Endothelial cell of umbilical vein (primary cell): ENCODE measurements at regions not wholly inside any gene's neighbourhood (a gene's known extent, or its start where the extent isn't known, plus 50 kb on each side); places are given as distances from the start of the nearest gene placed in this dataset.

Experiments used
- BruUV-seq: library from RNA; stranded (reverse); fragments of 400-500 nt; replicated peaks from 2 replicates; lab custom pipeline; 2021; lab: Mats Ljungman, UMichigan
- CTCF ChIA-PET: fragments of 300-600, 350-600 bp; sonication (Branson Sonifier 250); formaldehyde crosslinking; loops from one replicate; lab custom pipeline; 2021; ENCODE audit warnings: antibody characterized with exemption, inconsistent platforms; lab: Charles Lee
- POLR2A ChIA-PET: fragments of 300-600, 350-600 bp; sonication (Branson Sonifier 250); formaldehyde crosslinking; loops from one replicate; lab custom pipeline; 2021; ENCODE audit warnings: antibody characterized with exemption, inconsistent platforms; lab: Charles Lee
- DNase-seq: peaks from one replicate; pipeline ENCODE4 v3.0.0-alpha.2; 2011; ENCODE audit warnings: low read depth, low spot score
- FAIRE-seq: peaks from 2 replicates; lab custom pipeline; 2011; peaks lifted over from hg19 to GRCh38; lab: Jason Lieb, UNC
- H2AFZ ChIP-seq: 2 replicates; pipeline ENCODE4 v1.6.0; 2012; ENCODE audit warnings: low read depth, low read length, control low read depth, inconsistent platforms
- H3K27ac ChIP-seq: 2 replicates; pipeline ENCODE4 v1.5.1; 2011; ENCODE audit warnings: low read depth, mild to moderate bottlenecking, control low read depth, low read length, moderate library complexity; ENCODE audit not compliant: insufficient read depth
- H3K27me3 ChIP-seq, 2 experiments: 2 replicates each; pipeline versions ENCODE4 v1.6.0 to v1.6.1; 2011; ENCODE audit warnings: low read length in 2 of 2, mixed read lengths in 1 of 2; ENCODE audit not compliant: control insufficient read depth in 2 of 2, insufficient read depth in 2 of 2
- H3K36me3 ChIP-seq, 2 experiments: 2 replicates in 1 of 2; 3 replicates in 1 of 2; pipeline ENCODE4 v1.5.1; 2011; ENCODE audit warnings: low read length in 2 of 2, mild to moderate bottlenecking in 1 of 2, moderate library complexity in 1 of 2; ENCODE audit not compliant: control insufficient read depth in 2 of 2, insufficient read depth in 2 of 2; ENCODE audit errors: extremely low read depth in 1 of 2
- H3K4me1 ChIP-seq: 3 replicates; pipeline ENCODE4 v1.5.1; 2011; ENCODE audit warnings: mild to moderate bottlenecking, low read length; ENCODE audit not compliant: control insufficient read depth, insufficient read depth; ENCODE audit errors: extremely low read depth
- H3K4me2 ChIP-seq: 2 replicates; pipeline ENCODE4 v1.6.1; 2011; ENCODE audit warnings: low read length, control low read depth, mixed read lengths; ENCODE audit not compliant: insufficient read depth
- H3K4me3 ChIP-seq, 3 experiments: fragments of 200-600 bp in 1 of 3; sonication (generic), shearing (Covaris generic) in 1 of 3; replicated peaks in 1 of 3; 2 replicates each; pipeline ENCODE4 v1.5.1; 2011 to 2016; ENCODE audit warnings: control low read depth in 3 of 3, low read length in 3 of 3, mild to moderate bottlenecking in 2 of 3, inconsistent platforms in 1 of 3, low read depth in 1 of 3, moderate library complexity in 1 of 3; ENCODE audit not compliant: insufficient read depth in 1 of 3
- H3K79me2 ChIP-seq: 2 replicates; pipeline ENCODE4 v1.6.0; 2012; ENCODE audit warnings: low read length, inconsistent platforms; ENCODE audit not compliant: control insufficient read depth, insufficient read depth
- H3K9ac ChIP-seq: replicated peaks from 2 replicates; pipeline ENCODE3; 2011; ENCODE audit warnings: low read length, control low read depth; ENCODE audit not compliant: insufficient read depth; ENCODE audit errors: extremely low read depth
- H3K9me1 ChIP-seq: replicated peaks from 3 replicates; pipeline ENCODE4 v1.6.0; 2011; ENCODE audit warnings: mild to moderate bottlenecking, low read length; ENCODE audit not compliant: control insufficient read depth, insufficient read depth; ENCODE audit errors: extremely low read depth
- H3K9me3 ChIP-seq: replicated peaks from 2 replicates; pipeline ENCODE4 v1.5.1; 2012; ENCODE audit warnings: low read length, inconsistent platforms; ENCODE audit not compliant: control insufficient read depth, insufficient read depth
- H4K20me1 ChIP-seq: replicated peaks from 2 replicates; pipeline ENCODE3; 2011; ENCODE audit warnings: mild to moderate bottlenecking, low read length; ENCODE audit not compliant: control insufficient read depth, insufficient read depth; ENCODE audit errors: extremely low read depth
- JUN ChIP-seq: IDR thresholded peaks from 2 replicates; pipeline ENCODE4 v1.6.1; 2011; ENCODE audit warnings: borderline replicate concordance, low read depth; ENCODE audit not compliant: insufficient read length, insufficient read depth
- MYC ChIP-seq: IDR thresholded peaks from one replicate; pipeline ENCODE4 v1.6.1; 2011; ENCODE audit warnings: mild to moderate bottlenecking, low read depth, low read length
- POLR2AphosphoS5 ChIP-seq: IDR thresholded peaks from 2 replicates; pipeline ENCODE4 v1.6.1; 2012; ENCODE audit warnings: low read depth, mild to moderate bottlenecking, control low read depth, low read length, moderate library complexity; ENCODE audit not compliant: insufficient read depth
- dilution Hi-C: fragments of 300-500 bp; cut with MboI; formaldehyde crosslinking; loops from one replicate; pipeline ENCODE4 v1.15.0; 2019; ENCODE audit warnings: low sequenced_read_pairs; ENCODE audit not compliant: extremely low pct_ligation_motif_present
- intact Hi-C: fragments of 100-400 bp; cut with micrococcal nuclease; formaldehyde crosslinking; loops from one replicate; pipeline ENCODE4 v1.10.0; 2022
- TF ChIP-seq, protein P1 (sequence below): IDR thresholded peaks from 2 replicates; pipeline ENCODE4 v1.6.1; 2011; ENCODE audit not compliant: insufficient read depth, insufficient read length

DNA sequence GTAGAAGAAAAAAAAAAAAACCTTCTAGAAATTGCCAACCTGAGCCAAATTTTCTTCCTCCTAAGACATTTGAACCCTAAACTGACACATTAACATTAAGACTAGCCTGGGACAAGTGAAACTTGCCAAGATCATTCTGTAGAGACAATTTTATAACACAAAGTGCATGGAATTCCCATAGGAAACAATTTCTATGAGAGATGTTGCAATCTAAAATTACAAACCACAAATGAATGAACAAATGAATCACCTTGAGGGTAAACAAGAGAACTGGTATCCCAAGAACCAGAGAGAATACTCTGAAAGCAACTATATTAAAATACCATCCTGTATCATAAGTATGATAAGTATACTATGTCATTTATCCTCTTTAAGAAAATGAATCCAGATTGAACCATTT lies 165.3 kb downstream of the DICER1 start:
- no TSS peak for BruUV-seq
- intact Hi-C loops = no loop called here
- POLR2A ChIA-PET = no interaction called here

DNA sequence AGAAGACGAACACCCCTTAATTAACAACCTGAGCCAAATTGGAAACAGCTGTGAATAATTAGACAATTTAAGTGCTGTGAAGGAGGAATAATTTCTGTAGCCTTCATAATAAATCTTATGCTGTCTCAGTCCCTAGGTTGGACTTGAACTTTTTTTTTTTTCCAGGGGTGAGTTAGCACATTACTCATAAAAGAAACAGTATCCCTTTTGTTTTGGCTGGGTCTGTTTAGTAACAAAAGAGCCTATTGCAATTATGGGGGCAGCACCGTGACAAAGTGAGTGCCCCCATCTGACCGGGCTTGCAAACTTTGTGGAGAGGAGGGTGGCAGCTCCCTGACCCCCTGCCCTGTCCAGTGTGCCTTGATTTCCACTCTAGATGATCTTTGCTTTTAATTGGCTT lies 167.4 kb downstream of the DICER1 start:
- Histone ChIP-seq H3K79me2 (no peaks in the 10 kb centered on the region), H3K4me3 (no peak overlapping the region), H3K36me3 (no peaks in the 10 kb centered on the region), H3K27me3 (no peaks in the 10 kb centered on the region), H3K4me1 (no peaks in the 10 kb centered on the region), H3K27ac (no peak overlapping the region), H3K9ac (no peak overlapping the region), H4K20me1 (no peaks in the 10 kb centered on the region), H3K9me1 (no peaks in the 10 kb centered on the region), H3K4me2 (no peak overlapping the region), H2AFZ (no peak overlapping the region), H3K9me3 (no peaks in the 10 kb centered on the region)
- POLR2A ChIA-PET = no interaction called here
- TF ChIP-seq, protein P1, sequence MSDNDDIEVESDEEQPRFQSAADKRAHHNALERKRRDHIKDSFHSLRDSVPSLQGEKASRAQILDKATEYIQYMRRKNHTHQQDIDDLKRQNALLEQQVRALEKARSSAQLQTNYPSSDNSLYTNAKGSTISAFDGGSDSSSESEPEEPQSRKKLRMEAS = no peak
- no peak for TF ChIP-seq POLR2AphosphoS5
- TF ChIP-seq JUN = no peak
- FAIRE-seq (no peak), DNase-seq (no peak)
- CTCF ChIA-PET = no interaction called here
- no TSS peak for BruUV-seq
- intact Hi-C loops = no loop called here
- dilution Hi-C loops = no loop called here

More for the DNA sequence above, 165.3 kb downstream of the DICER1 start:
- H3K27ac ChIP-seq = no peak overlapping the region
- H3K9me1 ChIP-seq = no peaks in the 10 kb centered on the region
- H4K20me1 ChIP-seq = no peaks in the 10 kb centered on the region
- H3K79me2 ChIP-seq = no peaks in the 10 kb centered on the region
- no peaks in the 10 kb centered on the region for H3K4me1 ChIP-seq
- H3K36me3 ChIP-seq = no peaks in the 10 kb centered on the region
- no peak overlapping the region for H3K4me2 ChIP-seq
- FAIRE-seq (no peak), DNase-seq (no peak)
- no peaks in the 10 kb centered on the region for H3K9me3 ChIP-seq
- no peak overlapping the region for H2AFZ ChIP-seq
- H3K4me3 ChIP-seq = no peak overlapping the region
- TF ChIP-seq MYC = no peak
- CTCF ChIA-PET = no interaction called here
- dilution Hi-C loops = no loop called here
- H3K9ac ChIP-seq = no peak overlapping the region
- no peaks in the 10 kb centered on the region for H3K27me3 ChIP-seq
